CD4-positive, alpha-beta T cell treated with Interleukin-4 for 4 hours (primary cell): ENCODE measurements at regions not wholly inside any gene's neighbourhood (a gene's known extent, or its start where the extent isn't known, plus 50 kb on each side); places are given as distances from the start of the nearest gene placed in this dataset.

Experiments
- DNase-seq: peaks from one replicate; pipeline ENCODE4 v3.0.0-alpha.2; 2020

DNA sequence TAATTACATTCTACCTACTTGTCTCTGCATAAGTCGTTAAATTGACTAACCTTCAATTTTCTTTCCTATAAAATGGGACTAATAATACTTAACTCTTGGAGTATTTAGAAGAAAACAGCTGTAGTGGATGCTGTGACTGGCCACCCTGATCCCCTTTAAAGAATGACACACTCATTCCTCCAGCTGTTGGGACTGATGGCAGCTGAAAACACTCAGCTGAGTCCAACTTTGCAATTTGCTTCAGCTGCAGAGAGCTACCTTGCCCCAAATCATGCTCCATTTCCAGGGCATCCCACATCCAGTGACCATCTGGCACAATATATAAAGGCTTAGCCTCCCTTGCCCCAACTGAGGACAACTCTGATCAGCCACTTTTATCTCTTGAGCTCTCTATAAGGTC is 89.1 kb downstream of the MID1IP1 start:
- DNase-seq: no peak

GRCh38 chrX:38890963-38891362 is 89.7 kb downstream of the MID1IP1 start:
- no peak for DNase-seq

GRCh38 chrX:38891641-38892413 is 90.6 kb downstream of the MID1IP1 start:
- no peak for DNase-seq

- DNase-seq: no peak
Observed at GRCh38 chrX:38893441-38893840, 92.2 kb downstream of the MID1IP1 start.

GRCh38 chrX:38895775-38896174 is 94.5 kb downstream of the MID1IP1 start:
- no peak for DNase-seq

- DNase-seq: no peak
Observed at GRCh38 chrX:38896724-38897298, 95.6 kb downstream of the MID1IP1 start.

DNA sequence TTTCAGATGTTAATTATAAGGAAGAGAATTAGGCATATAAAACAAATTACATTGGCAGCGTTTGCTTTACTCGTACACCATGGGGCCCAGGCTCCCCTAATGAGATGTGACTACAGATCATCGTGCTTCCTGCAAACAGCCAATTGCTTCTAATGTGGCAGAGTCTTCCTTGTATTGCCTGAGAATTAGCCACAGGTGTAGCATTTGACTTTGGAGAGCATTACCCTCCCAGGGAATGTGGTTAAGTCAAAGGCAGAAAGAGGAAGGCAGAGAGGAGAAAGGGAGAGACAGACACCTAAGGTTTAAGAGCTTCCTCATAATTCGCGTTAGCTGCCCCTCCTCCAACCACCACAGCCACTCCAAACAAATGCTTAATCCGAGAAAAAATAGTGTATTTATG is 97.0 kb downstream of the MID1IP1 start:
- DNase-seq: no peak

GRCh38 chrX:38899650-38900049 is 98.4 kb downstream of the MID1IP1 start:
- DNase-seq: no peak

DNA sequence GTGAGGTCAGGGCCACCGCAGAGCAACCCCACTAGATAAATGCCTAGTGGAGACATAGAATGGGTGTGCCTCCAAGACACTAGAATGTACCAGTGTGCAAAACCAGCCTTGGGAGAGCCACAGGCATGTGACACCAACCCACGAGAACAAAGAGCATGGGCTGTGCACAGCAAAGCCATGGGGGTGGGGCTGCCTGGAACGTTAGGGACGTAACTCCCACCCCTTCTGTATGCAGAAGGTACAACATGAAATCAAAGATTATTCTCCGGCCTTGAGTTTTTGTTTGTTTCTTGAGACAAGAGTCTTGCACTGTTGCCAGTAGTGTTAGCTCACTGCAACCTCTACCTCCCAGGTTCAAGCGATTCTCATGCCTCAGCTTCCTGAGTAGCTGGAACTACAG is 99.5 kb downstream of the MID1IP1 start:
- no peak for DNase-seq

- DNase-seq: no peak
Observed at GRCh38 chrX:38902972-38903492, 101.8 kb downstream of the MID1IP1 start.

GRCh38 chrX:38916801-38917200 is 115.5 kb downstream of the MID1IP1 start:
- no peak for DNase-seq

DNA sequence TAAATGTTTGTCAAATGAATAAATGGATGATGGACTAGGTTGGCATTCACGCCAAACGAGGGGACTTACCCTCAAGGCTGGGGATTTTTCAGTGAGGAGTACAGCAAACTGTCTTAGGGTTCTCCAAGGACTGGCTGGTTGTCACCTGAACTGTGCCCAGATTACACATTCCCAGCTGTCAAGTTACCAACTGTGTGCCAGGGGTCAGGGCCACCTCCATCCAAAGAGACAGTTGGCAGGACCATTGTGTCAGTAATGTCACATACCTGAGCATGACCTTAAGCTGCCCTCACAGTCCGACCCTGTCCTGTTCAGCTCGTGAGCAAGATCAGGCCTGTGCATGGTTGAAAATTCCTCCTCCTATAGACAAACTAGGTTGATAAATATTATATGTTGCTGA is 116.7 kb downstream of the MID1IP1 start:
- no peak for DNase-seq

- DNase-seq: no peak
Observed at GRCh38 chrX:38919202-38919601, 117.9 kb downstream of the MID1IP1 start.

DNA sequence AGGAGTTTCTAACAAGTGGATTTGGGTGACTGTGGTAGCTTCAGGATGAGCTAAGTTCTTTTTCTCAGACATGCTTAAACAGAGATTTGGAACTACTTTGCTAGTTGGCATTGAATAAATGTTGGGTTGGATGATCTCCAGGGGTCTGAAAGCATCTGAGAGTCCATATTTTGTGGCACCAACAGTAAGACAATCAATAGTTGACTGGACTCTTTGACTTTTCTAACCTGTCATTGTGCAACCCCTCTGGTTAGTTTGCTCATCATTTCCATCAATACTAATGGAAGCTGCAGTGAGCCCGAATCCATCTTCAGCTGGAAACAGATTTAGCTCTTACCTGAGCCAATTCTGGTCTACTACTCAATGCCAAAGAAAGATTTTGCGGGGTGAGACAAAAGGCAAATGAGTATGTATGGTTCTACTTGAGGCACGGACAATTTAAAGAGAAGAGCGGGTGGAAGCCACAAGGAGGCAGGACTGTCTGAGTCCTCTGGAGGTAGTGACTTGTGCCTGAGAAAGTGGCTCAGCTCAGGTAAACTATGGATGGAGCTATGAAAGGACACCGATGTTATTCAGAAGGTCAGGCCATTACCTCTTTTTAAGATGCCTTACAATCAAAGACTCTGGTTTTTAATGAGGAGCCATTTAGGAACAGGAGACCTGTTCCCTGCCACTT is 118.7 kb downstream of the MID1IP1 start:
- no peak for DNase-seq

DNA sequence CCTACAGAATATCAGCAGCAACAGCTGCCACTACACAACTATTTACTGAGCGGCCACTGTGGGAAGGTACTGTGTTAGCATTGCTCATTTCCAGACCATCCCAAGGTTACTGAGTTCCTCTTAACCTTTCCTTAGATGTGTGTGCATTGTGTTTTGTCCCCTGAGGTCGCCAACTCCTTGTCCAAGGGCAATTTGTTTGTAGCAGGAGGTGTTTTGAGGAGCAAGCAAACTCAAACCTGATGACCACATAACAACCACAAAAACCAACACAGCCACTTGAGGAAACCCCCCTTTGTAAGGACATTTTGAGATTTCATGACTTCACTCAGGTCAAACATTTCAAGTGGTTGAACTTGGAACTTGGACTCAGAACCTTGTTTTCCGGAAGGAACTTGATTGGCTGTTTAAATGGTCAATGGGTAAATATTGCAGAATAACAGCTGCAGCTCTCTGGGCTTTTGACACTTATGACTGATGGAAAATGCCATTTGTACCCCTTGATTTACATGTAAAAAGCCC is 122.3 kb downstream of the MID1IP1 start:
- DNase-seq: no peak

DNA sequence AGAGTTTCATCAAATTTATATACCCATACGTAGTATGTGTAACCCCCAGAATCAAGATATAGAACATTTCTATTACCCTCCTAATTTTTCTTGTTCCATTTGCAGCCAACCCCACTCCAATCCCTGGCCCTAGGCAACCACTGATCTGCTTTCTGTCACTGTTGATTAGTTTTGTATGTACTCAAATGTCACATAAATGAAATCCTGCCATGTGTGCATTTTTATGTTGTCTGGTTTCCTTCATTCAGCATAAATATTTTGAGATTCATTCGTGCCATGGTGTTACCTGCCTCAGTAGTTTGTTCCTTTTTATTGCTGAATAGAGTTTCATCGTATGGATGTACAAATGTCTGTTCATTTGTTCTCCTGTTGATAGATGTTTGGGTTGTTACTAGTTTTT is 126.3 kb downstream of the MID1IP1 start:
- no peak for DNase-seq

DNA sequence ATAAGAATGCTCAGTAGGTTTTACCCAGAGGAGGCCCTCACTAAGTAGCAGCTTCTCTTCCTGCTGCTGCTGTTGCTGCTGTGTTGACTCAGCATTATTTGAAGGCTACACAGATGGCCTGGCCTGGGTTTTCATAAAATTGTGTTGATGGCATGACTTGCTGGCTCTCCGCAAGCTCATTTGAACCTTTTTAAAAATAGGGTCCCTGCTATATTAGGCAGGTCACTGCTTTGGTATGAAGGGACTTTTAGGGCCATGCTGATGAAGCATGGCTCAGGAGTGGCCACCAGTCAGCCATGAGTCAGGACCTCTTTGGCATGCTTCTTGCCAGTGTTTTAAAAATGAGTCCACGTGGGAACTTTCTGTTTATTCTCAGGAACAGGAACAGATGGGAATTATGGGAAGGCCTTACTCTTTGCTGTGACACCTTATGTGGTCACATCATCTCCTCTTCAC is 128.7 kb downstream of the MID1IP1 start:
- no peak for DNase-seq

- DNase-seq: no peak
Observed at GRCh38 chrX:38930474-38930873, 129.2 kb downstream of the MID1IP1 start.

GRCh38 chrX:38935561-38935960 is 134.3 kb downstream of the MID1IP1 start:
- no peak for DNase-seq

DNA sequence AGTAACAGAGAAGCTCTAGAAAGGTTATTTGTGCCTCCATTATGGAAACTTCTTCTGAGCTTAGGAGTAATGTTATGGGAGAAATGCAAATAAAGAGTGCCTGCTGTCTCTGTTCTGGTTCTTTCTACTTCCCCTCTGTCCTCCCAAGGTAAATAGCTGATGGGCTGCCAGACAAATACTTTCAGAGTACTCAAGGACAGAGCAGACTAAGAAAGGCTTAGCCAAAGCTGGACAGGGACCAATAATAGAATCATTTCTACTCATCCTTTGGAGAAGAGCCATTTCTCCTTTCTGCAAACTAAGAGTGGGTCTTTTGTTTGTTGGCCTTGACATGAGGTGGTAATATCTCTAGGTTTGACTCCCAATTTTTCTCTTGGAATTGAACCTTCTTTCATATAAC is 136.1 kb downstream of the MID1IP1 start:
- DNase-seq: no peak

DNA sequence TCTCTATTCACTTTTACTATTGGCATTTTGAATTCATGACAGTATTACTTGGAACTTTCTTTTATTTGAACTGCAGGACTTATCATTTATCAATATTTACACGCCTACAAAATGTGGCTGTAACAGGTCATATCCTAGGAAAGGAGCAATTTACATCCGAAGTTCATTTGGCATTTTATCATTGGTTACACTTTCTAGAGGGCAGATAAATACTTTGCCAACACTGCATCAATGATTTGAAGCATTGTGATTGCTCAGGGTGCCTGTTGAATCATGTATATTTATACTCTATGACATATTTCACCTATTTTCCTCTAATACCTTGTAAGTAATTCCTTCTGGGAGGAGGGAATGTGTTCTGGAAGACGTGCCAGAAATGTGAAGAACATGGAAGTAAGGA is 136.7 kb downstream of the MID1IP1 start:
- no peak for DNase-seq

DNA sequence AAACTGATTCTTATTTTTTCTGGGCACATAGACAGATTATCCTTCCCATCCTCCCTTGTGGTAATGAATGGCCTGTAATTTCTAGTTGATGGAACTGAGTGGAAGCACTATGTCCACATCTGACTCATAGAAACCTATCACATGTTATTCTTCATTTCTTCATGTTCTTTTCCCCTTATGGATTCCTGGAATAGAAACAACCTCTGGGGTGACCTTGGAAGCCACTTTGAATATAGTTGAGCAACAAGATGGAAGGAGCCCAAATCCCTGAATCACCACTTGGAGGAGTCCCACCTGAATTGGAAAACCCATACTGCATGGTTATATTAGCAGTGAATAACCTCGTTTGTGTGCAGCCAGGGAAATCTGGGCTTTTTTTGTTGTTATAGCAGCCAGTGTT is 137.8 kb downstream of the MID1IP1 start:
- DNase-seq: no peak

- DNase-seq: no peak
Observed at GRCh38 chrX:38940547-38940946, 139.3 kb downstream of the MID1IP1 start.

DNA sequence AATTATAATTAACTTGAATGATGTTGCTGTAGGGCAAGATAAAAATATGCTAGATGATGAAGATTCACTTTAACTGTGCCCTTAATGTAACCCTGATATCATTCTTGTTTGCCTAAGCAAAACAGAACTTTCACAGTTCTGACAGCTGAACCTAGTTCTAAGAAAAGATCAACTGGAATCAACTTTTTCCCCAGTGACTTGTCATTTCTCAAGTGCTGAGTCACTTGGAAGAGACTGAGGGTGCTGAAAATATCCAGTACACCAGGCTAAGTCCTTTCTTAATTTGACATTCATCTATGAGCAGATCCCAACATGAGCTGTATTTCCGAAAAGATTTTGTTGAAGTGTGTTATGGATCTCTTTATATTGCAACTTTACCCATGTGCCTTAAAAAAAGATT is 140.4 kb downstream of the MID1IP1 start:
- no peak for DNase-seq
